ENCODE measurements at regions not wholly inside any gene's neighbourhood (a gene's known extent, or its start where the extent isn't known, plus 50 kb on each side); places are given as distances from the start of the nearest gene placed in this dataset.
"Not testable (repeated sequence)": the region's sequence is repeated elsewhere in the genome, so short reads cannot be mapped to it uniquely, and the experiment has no call there.

DNA sequence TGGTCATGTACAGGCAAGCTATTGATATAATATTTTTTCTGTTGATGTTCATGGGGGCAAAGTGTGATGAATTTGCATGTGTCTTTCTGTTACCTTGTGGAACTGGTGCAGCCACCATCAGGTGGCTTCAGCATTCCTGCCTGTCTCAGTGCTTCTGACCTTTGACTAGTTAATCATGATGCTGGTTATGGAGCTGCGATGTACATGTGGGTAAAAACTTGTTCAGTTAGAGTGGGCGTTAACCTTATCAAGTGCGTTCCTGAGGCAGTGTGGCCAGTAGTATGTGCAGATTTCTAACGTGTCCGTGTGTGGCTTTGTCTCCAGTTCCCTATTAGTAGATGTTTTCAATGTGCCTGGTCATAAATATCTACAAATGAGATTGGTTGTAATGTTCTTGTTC, 127.4 kb upstream of the ZSWIM2 start:
- Mint-ChIP-seq H3K36me3 (no peaks in the 10 kb centered on the region), H3K27ac (no peak overlapping the region), H3K9me3 (no peaks in the 10 kb centered on the region), H3K27me3 (no peaks in the 10 kb centered on the region), H3K4me1 (no peaks in the 10 kb centered on the region), H3K4me3 (no peak overlapping the region)
- POLR2A ChIA-PET: no interaction called here
- DNase-seq (no peak), ATAC-seq (ENCODE audit: low read depth) (no peak)

DNA sequence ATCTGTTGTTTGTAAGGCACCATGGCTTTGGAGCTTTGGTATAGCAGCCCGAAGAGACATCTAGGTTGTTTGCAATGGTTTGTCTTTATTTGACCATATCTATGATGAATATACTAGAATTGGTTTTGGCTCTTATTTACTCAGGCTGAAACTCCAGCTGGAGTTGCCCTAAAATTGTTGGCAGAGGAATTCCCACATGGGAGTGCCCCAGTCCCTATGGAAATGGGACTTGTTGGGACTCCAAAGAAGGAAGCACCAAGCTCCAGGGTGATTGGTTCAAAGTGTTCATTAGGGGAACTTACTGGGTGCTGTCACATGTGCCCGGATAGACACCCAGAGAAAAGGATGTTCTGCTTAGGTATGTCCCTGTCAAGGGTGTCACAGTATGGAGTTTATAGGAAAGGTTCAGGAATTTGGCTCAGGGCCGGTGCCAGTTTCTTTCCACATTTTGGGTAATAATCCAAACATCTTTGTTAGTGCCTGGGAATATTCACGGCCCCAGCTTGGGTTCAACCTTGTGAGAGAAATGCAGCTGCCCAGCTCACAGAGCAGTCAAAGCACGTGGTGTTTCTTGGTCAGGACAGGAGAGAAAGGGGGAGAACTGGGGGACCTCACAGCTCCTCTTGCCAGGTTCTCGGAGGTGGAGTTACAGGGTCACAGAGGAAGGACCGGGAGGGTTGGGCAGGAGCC, 123.5 kb upstream of the ZSWIM2 start:
- POLR2A ChIA-PET: no interaction called here
- ATAC-seq (ENCODE audit: low read depth): no peak

GRCh38 chr2:186968277-186968676, 119.3 kb upstream of the ZSWIM2 start:
- H3K27me3 Mint-ChIP-seq: no peaks in the 10 kb centered on the region
- H3K27ac Mint-ChIP-seq: no peak overlapping the region
- POLR2A ChIA-PET: no interaction called here
- H3K4me3 Mint-ChIP-seq: no peak overlapping the region
- H3K36me3 Mint-ChIP-seq: no peaks in the 10 kb centered on the region
- ATAC-seq (ENCODE audit: low read depth): no peak
- H3K9me3 Mint-ChIP-seq: no peaks in the 10 kb centered on the region
- no peaks in the 10 kb centered on the region for H3K4me1 Mint-ChIP-seq
- DNase-seq: no peak

More for the DNA sequence above, 123.5 kb upstream of the ZSWIM2 start:
- Mint-ChIP-seq H3K4me3 (no peak overlapping the region), H3K27me3 (no peaks in the 10 kb centered on the region), H3K36me3 (no peaks in the 10 kb centered on the region), H3K4me1 (no peaks in the 10 kb centered on the region), H3K9me3 (no peaks in the 10 kb centered on the region), H3K27ac (no peak overlapping the region)
- DNase-seq: no peak

- no peaks in the 10 kb centered on the region for H3K27me3 Mint-ChIP-seq
- POLR2A ChIA-PET: no interaction called here
- no peaks in the 10 kb centered on the region for H3K4me1 Mint-ChIP-seq
- H3K27ac Mint-ChIP-seq: no peak overlapping the region
- H3K36me3 Mint-ChIP-seq: no peaks in the 10 kb centered on the region
- no peaks in the 10 kb centered on the region for H3K9me3 Mint-ChIP-seq
- ATAC-seq (ENCODE audit: low read depth) (no peak), DNase-seq (no peak)
- no peak overlapping the region for H3K4me3 Mint-ChIP-seq
Measured at GRCh38 chr2:186966015-186966414, 117.0 kb upstream of the ZSWIM2 start.

GRCh38 chr2:186962085-186962747, 113.2 kb upstream of the ZSWIM2 start:
- H3K4me1 Mint-ChIP-seq: no peaks in the 10 kb centered on the region
- no peak overlapping the region for H3K4me3 Mint-ChIP-seq
- DNase-seq: no peak
- H3K9me3 Mint-ChIP-seq: no peaks in the 10 kb centered on the region
- no peaks in the 10 kb centered on the region for H3K27me3 Mint-ChIP-seq
- POLR2A ChIA-PET: no interaction called here
- H3K27ac Mint-ChIP-seq: no peak overlapping the region
- no peak for ATAC-seq (ENCODE audit: low read depth)
- H3K36me3 Mint-ChIP-seq: no peaks in the 10 kb centered on the region

DNA sequence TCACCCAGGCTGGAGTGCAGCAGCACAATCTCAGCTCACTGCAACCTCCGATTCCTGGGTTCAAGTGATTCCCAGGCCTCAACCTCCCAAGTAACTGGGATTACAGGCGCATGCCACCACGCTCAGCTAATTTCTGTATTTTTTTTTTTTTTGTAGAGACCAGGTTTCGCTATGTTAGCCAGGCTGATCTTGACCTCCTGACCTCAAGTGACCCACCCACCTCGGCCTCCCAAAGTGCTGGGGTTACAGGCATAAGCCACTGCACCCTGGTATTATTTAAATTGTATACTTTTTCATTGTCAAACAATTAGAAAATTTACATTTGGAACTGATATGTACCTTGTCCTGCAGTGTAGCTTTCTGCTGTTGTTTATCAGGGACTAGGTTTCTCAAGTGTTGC, 111.3 kb upstream of the ZSWIM2 start:
- H3K4me3 Mint-ChIP-seq; POLR2A ChIA-PET; H3K9me3 Mint-ChIP-seq; H3K4me1 Mint-ChIP-seq; DNase-seq; H3K27me3 Mint-ChIP-seq; H3K36me3 Mint-ChIP-seq; H3K27ac Mint-ChIP-seq; ATAC-seq (ENCODE audit: low read depth): not testable (repeated sequence)

DNA sequence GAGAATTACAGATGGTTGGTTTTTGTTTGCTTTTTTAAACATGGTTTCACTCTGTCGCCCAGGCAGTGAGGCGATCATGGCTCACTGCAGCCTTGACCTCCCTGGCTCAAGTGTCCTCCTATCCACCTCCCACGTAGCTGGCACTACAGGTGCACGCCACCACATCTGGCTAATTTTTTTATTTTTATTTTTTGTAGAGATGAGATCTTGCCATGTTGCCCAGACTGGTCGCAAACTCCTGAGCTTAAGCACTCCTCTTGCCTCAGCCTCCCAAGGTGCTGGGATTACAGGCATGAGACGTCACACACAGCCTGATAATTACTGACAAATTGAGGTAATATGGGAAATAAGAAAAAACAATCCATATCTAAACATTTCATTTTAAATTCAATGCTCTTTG, 110.5 kb upstream of the ZSWIM2 start:
- no peaks in the 10 kb centered on the region for H3K4me1 Mint-ChIP-seq
- H3K36me3 Mint-ChIP-seq: no peaks in the 10 kb centered on the region
- H3K4me3 Mint-ChIP-seq: no peak overlapping the region
- no peaks in the 10 kb centered on the region for H3K27me3 Mint-ChIP-seq
- POLR2A ChIA-PET: no interaction called here
- no peak overlapping the region for H3K27ac Mint-ChIP-seq
- ATAC-seq (ENCODE audit: low read depth) (no peak), DNase-seq (no peak)
- no peaks in the 10 kb centered on the region for H3K9me3 Mint-ChIP-seq

DNA sequence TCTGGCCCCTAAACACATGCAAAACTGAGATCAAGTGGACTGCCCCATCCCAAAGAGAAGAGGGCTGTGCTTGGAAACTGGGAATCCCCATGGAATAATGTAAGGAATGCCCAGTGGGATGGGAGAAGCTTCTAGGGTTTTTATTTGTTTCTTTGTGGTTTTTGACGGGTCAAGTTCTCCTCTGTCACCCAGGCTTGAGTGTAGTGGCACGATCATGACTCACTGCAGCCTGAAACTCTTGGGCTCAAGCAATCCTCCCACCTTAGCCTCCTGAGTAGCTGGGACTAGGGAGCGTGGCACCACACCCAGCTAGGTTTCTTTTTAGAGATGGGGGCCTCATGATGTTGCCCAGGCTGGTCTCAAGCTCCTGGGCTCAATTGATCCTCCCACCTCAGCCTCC, 101.7 kb upstream of the ZSWIM2 start:
- H3K9me3 Mint-ChIP-seq: peaks cover 3% of the 10 kb centered on the region
- no peak for DNase-seq
- H3K27me3 Mint-ChIP-seq: no peaks in the 10 kb centered on the region
- H3K27ac Mint-ChIP-seq: no peak overlapping the region
- ATAC-seq (ENCODE audit: low read depth): no peak
- POLR2A ChIA-PET: no interaction called here
- peaks cover 7% of the 10 kb centered on the region for H3K4me1 Mint-ChIP-seq
- no peak overlapping the region for H3K4me3 Mint-ChIP-seq
- H3K36me3 Mint-ChIP-seq: no peaks in the 10 kb centered on the region

GRCh38 chr2:186949726-186950256, 100.8 kb upstream of the ZSWIM2 start:
- Mint-ChIP-seq H3K4me3 (no peak overlapping the region), H3K4me1 (peaks cover 7% of the 10 kb centered on the region), H3K36me3 (no peaks in the 10 kb centered on the region), H3K27me3 (no peaks in the 10 kb centered on the region), H3K27ac (no peak overlapping the region), H3K9me3 (peaks cover 3% of the 10 kb centered on the region)
- ATAC-seq (ENCODE audit: low read depth) (no peak), DNase-seq (no peak)
- POLR2A ChIA-PET: no interaction called here

DNA sequence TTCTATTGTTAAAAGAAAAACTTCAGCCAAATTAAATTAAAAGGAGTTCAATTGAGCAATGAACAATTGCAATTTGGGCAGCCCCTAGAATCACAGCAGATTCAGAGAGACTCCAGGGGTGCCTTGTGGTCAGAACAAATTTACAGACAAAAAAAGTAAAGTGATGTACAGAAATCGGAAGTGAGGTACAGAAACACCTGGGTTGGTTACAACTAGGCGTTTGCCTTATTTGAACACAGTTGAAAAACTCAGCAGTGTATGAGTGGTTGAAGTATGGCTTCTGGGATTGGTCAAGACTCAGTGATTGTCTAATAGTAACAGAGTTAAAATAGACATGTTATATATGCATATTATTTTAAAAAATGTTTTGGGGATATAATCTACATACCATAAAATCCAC, 98.5 kb upstream of the ZSWIM2 start:
- POLR2A ChIA-PET: no interaction called here
- DNase-seq (no peak), ATAC-seq (ENCODE audit: low read depth) (no peak)
- Mint-ChIP-seq H3K9me3 (no peaks in the 10 kb centered on the region), H3K27ac (no peak overlapping the region), H3K4me3 (no peak overlapping the region), H3K36me3 (no peaks in the 10 kb centered on the region), H3K27me3 (no peaks in the 10 kb centered on the region), H3K4me1 (peaks cover 7% of the 10 kb centered on the region)

- DNase-seq: no peak
Measured at GRCh38 chr2:186946896-186947467, 98.0 kb upstream of the ZSWIM2 start.

DNA sequence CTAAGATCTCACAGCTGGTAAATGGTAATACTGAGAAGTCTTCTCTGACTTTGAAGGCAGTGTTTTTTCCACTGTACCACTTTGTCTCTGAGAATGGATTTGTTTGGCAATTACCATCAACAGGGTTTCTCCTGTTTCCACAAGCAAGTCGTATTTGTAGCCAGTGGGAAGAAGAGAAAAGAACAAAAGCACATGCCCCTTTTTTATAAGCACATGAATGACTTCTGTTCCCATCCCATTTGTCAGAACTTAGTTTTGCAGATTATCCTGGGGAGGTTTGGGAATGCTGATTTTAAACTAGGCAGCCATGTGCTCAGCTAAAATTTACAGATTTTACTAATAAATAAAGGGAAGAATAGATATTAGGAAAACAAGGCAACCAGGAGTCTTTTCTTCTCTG, 92.9 kb upstream of the ZSWIM2 start:
- H3K27ac Mint-ChIP-seq: no peak overlapping the region
- no peaks in the 10 kb centered on the region for H3K27me3 Mint-ChIP-seq
- no peaks in the 10 kb centered on the region for H3K36me3 Mint-ChIP-seq
- H3K4me3 Mint-ChIP-seq: no peak overlapping the region
- H3K4me1 Mint-ChIP-seq: no peaks in the 10 kb centered on the region
- POLR2A ChIA-PET: no interaction called here
- no peak for DNase-seq
- ATAC-seq (ENCODE audit: low read depth): no peak
- no peaks in the 10 kb centered on the region for H3K9me3 Mint-ChIP-seq

More at GRCh38 chr2:186946896-186947467, 98.0 kb upstream of the ZSWIM2 start:
- peaks cover 7% of the 10 kb centered on the region for H3K4me1 Mint-ChIP-seq
- H3K36me3 Mint-ChIP-seq: no peaks in the 10 kb centered on the region
- H3K9me3 Mint-ChIP-seq: no peaks in the 10 kb centered on the region
- H3K27me3 Mint-ChIP-seq: no peaks in the 10 kb centered on the region
- no peak overlapping the region for H3K4me3 Mint-ChIP-seq
- POLR2A ChIA-PET: no interaction called here
- no peak overlapping the region for H3K27ac Mint-ChIP-seq
- no peak for ATAC-seq (ENCODE audit: low read depth)

- H3K27ac Mint-ChIP-seq: no peak overlapping the region
- no peaks in the 10 kb centered on the region for H3K9me3 Mint-ChIP-seq
- ATAC-seq (ENCODE audit: low read depth) (no peak), DNase-seq (no peak)
- POLR2A ChIA-PET: no interaction called here
- H3K36me3 Mint-ChIP-seq: no peaks in the 10 kb centered on the region
- no peak overlapping the region for H3K4me3 Mint-ChIP-seq
- no peaks in the 10 kb centered on the region for H3K27me3 Mint-ChIP-seq
- no peaks in the 10 kb centered on the region for H3K4me1 Mint-ChIP-seq
Measured at GRCh38 chr2:186940463-186940862, 91.5 kb upstream of the ZSWIM2 start.

DNA sequence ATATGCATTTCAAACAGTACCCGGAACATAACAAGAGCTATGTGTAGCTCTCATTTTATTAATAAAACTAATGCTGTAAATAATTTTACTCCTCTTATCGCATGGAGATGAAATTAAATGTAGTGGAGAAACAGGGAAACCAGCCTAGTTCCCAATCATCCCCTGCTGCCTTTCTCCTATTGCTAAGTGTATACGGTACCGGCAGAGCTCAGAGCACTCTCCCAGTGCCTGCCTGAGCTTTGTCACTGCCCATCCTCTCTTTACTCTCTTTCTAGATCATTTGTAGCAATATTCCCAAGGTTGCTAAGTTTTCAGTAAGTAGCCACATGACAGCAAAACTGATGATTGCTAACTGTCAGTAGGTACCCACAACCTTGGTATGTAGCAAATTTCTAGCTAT, 85.5 kb upstream of the ZSWIM2 start:
- no peaks in the 10 kb centered on the region for H3K9me3 Mint-ChIP-seq
- H3K27me3 Mint-ChIP-seq: no peaks in the 10 kb centered on the region
- no peaks in the 10 kb centered on the region for H3K4me1 Mint-ChIP-seq
- DNase-seq (no peak), ATAC-seq (ENCODE audit: low read depth) (no peak)
- H3K4me3 Mint-ChIP-seq: no peak overlapping the region
- H3K36me3 Mint-ChIP-seq: no peaks in the 10 kb centered on the region
- H3K27ac Mint-ChIP-seq: no peak overlapping the region
- POLR2A ChIA-PET: no interaction called here

Measured in activated naive CD8-positive, alpha-beta T cell treated with anti-CD3 and anti-CD28 coated beads, Interleukin-2, amount 10 ng/mL, durations not matched to agents 7 days and 5 days (primary cell).